Gastrocnemius medialis (tissue), 4 donors: ENCODE measurements at regions not wholly inside any gene's neighbourhood (a gene's known extent, or its start where the extent isn't known, plus 50 kb on each side); places are given as distances from the start of the nearest gene placed in this dataset.

ENCODE experiments used
- CTCF ChIP-seq, 5 experiments: fragments of 450-650 bp in 3 of 5; fragments of 200-600 bp in 2 of 5; sonication (generic) in 2 of 5; IDR thresholded peaks in 4 of 5; conservative IDR thresholded peaks in 1 of 5; 1 replicate in 4 of 5; 2 replicates in 1 of 5; pipeline ENCODE4 v1.5.1; 2016 to 2019; ENCODE audit warnings: antibody characterized with exemption in 5 of 5, mild to moderate bottlenecking in 3 of 5, moderate library complexity in 3 of 5
- POLR2A ChIP-seq, 2 donors: fragments of 450-650 bp; IDR thresholded peaks; one replicate each; pipeline ENCODE4 v1.6.1; 2017; ENCODE audit warnings: antibody characterized with exemption in 2 of 2, mild to moderate bottlenecking in 2 of 2, moderate library complexity in 2 of 2

GRCh38 chr12:74144396-74144795 is 393.2 kb upstream of the ATXN7L3B start:
- no peak for TF ChIP-seq CTCF (IDR thresholded peaks at IDR 0.05 in 4 of 5, conservative IDR thresholded peaks at IDR 0.05 in 1 of 5)
- TF ChIP-seq POLR2A (IDR thresholded peaks at IDR 0.05), result no peak
